ENCODE measurements at regions not wholly inside any gene's neighbourhood (a gene's known extent, or its start where the extent isn't known, plus 50 kb on each side); places are given as distances from the start of the nearest gene placed in this dataset.

- Histone ChIP-seq H3K27ac (ENCODE audit: insufficient read depth, low read length) (no peak overlapping the region), H4K5ac (ENCODE audit: low read depth, low read length) (no peak overlapping the region), H4K8ac (ENCODE audit: low read depth in 2 of 2, low read length in 2 of 2) (no peak overlapping the region), H3K4me1 (ENCODE audit: control insufficient read depth, insufficient read depth, low read length) (peaks cover 2% of the 10 kb centered on the region; the same call in 1 of the 2 replicates), H3K27me3 (ENCODE audit: control insufficient read depth, insufficient read depth, low read length) (no peaks in the 10 kb centered on the region), H3K23ac (ENCODE audit: low read depth, low read length) (no peak overlapping the region), H2BK15ac (ENCODE audit: low read depth, low read length) (no peak overlapping the region), H3K4ac (ENCODE audit: low read depth, low read length) (no peak overlapping the region), H3K9me1 (ENCODE audit: insufficient read depth, low read length) (peaks cover 3% of the 10 kb centered on the region), H2AK5ac (ENCODE audit: low read depth, low read length) (no peak overlapping the region; the same call in 1 of the 2 replicates), H3K36me3 (ENCODE audit: control insufficient read depth, insufficient read depth, low read length) (no peaks in the 10 kb centered on the region), H3K4me2 (ENCODE audit: low read depth, low read length) (no peak overlapping the region), H3K18ac (ENCODE audit: low read depth, low read length) (no peak overlapping the region), H4K91ac (ENCODE audit: insufficient read depth, low read depth, low read length) (no peak overlapping the region), H3K4me3 (ENCODE audit: insufficient read depth, low read depth, low read length) (no peak overlapping the region), H2AFZ (replicated peaks; ENCODE audit: low read length, poor library complexity) (no peak overlapping the region), H2BK120ac (ENCODE audit: low read depth, low read length) (no peak overlapping the region), H2AK9ac (replicated peaks; ENCODE audit: low read depth, low read length, poor library complexity) (no peak overlapping the region), H3K9ac (ENCODE audit: low read depth, low read length) (no peak overlapping the region), H3K79me1 (ENCODE audit: low read depth in 1 of 2, low read length in 2 of 2) (no peaks in the 10 kb centered on the region), H4K20me1 (ENCODE audit: insufficient read depth, low read length) (no peaks in the 10 kb centered on the region), H3K14ac (replicated peaks; ENCODE audit: low read depth, low read length) (no peak overlapping the region), H3K9me3 (ENCODE audit: control insufficient read depth, insufficient read depth, low read length) (peaks cover 3% of the 10 kb centered on the region; the same call in 1 of the 2 replicates), H3K56ac (ENCODE audit: extremely low read depth, insufficient read depth, low read length) (no peak overlapping the region), H2BK5ac (ENCODE audit: low read depth, low read length, poor library complexity, severe bottlenecking) (peak overlapping the region; percentile 33), H2BK20ac (ENCODE audit: low read depth, low read length) (no peak overlapping the region)
- DNase-seq (no peak), ATAC-seq (ENCODE audit: low read depth) (no peak; the same call in 1 of the 2 replicates)
- BruUV-seq (replicated peaks): no TSS peak
- dilution Hi-C loops (cut with HindIII; ENCODE audit: low sequenced_read_pairs, unreplicated experiment) (no loop called here), intact Hi-C loops (cut with micrococcal nuclease) (no loop called here), in situ Hi-C loops (cut with MboI; ENCODE audit: low sequenced_read_pairs) (no loop called here)
- whole genome bisulfite sequencing, 2 experiments (ENCODE audit: extremely low coverage in 2 of 2, insufficient read length in 1 of 2): no CpG with 5 or more reads among the region's 1 CpG
- CTCF ChIA-PET: no interaction called here
- TF ChIP-seq CEBPB (IDR thresholded peaks at IDR 0.05; ENCODE audit: low read depth, low read length): no peak
- no peak for TF ChIP-seq CTCF (conservative IDR thresholded peaks at IDR 0.05; ENCODE audit: low read depth, low read length)
- no peak for TF ChIP-seq MAZ (IDR thresholded peaks at IDR 0.05; ENCODE audit: borderline replicate concordance, low read depth, low read length)
- POLR2A ChIA-PET (ENCODE audit: unreplicated experiment): no interaction called here
Observed at GRCh38 chr3:86801066-86801465, 189.9 kb downstream of the VGLL3 start.
